Nephron progenitor cell (in vitro differentiated cells): ENCODE measurements at regions not wholly inside any gene's neighbourhood (a gene's known extent, or its start where the extent isn't known, plus 50 kb on each side); places are given as distances from the start of the nearest gene placed in this dataset.

ENCODE experiments used
- DNase-seq: peaks from one replicate; pipeline ENCODE4 v3.0.0; 2021
- H3K27ac Mint-ChIP-seq: 2 replicates; pipeline ENCODE4 v1.8.0; 2021; ENCODE audit warnings: mild to moderate bottlenecking, moderate library complexity, mixed read lengths
- H3K27me3 Mint-ChIP-seq: 2 replicates; pipeline ENCODE4 v1.8.0; 2021; ENCODE audit warnings: mild to moderate bottlenecking, low read depth, mixed read lengths; ENCODE audit not compliant: poor library complexity
- H3K36me3 Mint-ChIP-seq: 2 replicates; pipeline ENCODE4 v1.8.0; 2021; ENCODE audit warnings: low read depth, mixed read lengths
- H3K4me1 Mint-ChIP-seq: 2 replicates; pipeline ENCODE4 v1.8.0; 2021; ENCODE audit warnings: mixed read lengths
- H3K4me3 Mint-ChIP-seq: 2 replicates; pipeline ENCODE4 v1.8.0; 2021; ENCODE audit warnings: mild to moderate bottlenecking, moderate library complexity, mixed read lengths
- H3K9me3 Mint-ChIP-seq: 2 replicates; pipeline ENCODE4 v1.8.0; 2021; ENCODE audit warnings: mild to moderate bottlenecking, moderate library complexity, mixed read lengths
- CTCF ChIP-seq: fragments of 200-600 bp; sonication (generic); IDR thresholded peaks from 2 replicates; pipeline ENCODE4 v1.5.0; 2021; ENCODE audit warnings: antibody characterized with exemption

GRCh38 chr20:40436011-40436410 is 253.0 kb downstream of the MAFB start:
- Mint-ChIP-seq H3K27ac (no peak overlapping the region), H3K4me3 (no peak overlapping the region), H3K9me3 (no peaks in the 10 kb centered on the region), H3K27me3 (peaks cover 23% of the 10 kb centered on the region), H3K4me1 (no peaks in the 10 kb centered on the region), H3K36me3 (no peaks in the 10 kb centered on the region)
- TF ChIP-seq CTCF = no peak
- DNase-seq = no peak

GRCh38 chr20:40435146-40435895 is 253.7 kb downstream of the MAFB start:
- no peak overlapping the region for H3K27ac Mint-ChIP-seq
- H3K4me3 Mint-ChIP-seq = no peak overlapping the region
- H3K27me3 Mint-ChIP-seq = peaks cover 23% of the 10 kb centered on the region
- no peak for TF ChIP-seq CTCF
- no peaks in the 10 kb centered on the region for H3K9me3 Mint-ChIP-seq
- DNase-seq = no peak
- no peaks in the 10 kb centered on the region for H3K4me1 Mint-ChIP-seq
- no peaks in the 10 kb centered on the region for H3K36me3 Mint-ChIP-seq

DNA sequence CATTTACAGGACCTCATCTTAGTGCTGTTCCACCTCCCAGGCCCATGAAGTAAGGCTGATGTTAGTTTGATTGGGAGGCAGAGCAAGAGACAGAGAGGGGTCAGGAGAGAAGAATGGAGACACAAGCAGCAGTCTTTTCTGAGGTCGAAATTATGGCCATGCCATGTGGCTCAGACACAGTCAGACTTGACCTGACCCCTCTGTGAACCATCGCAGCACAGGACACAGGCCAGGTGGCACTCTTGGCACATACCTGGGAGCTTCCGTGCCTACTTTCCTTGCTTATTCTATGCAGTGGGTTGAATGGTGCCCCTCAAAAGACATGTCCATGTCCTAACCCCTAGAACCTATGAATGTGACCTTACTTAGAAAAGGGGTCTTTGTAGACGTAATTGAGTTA is 254.9 kb downstream of the MAFB start:
- no peak for DNase-seq
- Mint-ChIP-seq H3K9me3 (no peaks in the 10 kb centered on the region), H3K27me3 (peaks cover 18% of the 10 kb centered on the region)

GRCh38 chr20:40433341-40433861 is 255.6 kb downstream of the MAFB start:
- Mint-ChIP-seq H3K36me3 (no peaks in the 10 kb centered on the region), H3K27ac (no peak overlapping the region), H3K9me3 (no peaks in the 10 kb centered on the region), H3K27me3 (peaks cover 18% of the 10 kb centered on the region), H3K4me1 (no peaks in the 10 kb centered on the region), H3K4me3 (no peak overlapping the region)
- DNase-seq = no peak
- no peak for TF ChIP-seq CTCF

More for the DNA sequence above, 254.9 kb downstream of the MAFB start:
- no peaks in the 10 kb centered on the region for H3K36me3 Mint-ChIP-seq
- H3K4me3 Mint-ChIP-seq = no peak overlapping the region
- no peaks in the 10 kb centered on the region for H3K4me1 Mint-ChIP-seq
- no peak for TF ChIP-seq CTCF
- no peak overlapping the region for H3K27ac Mint-ChIP-seq

GRCh38 chr20:40431611-40432010 is 257.4 kb downstream of the MAFB start:
- no peak for TF ChIP-seq CTCF
- H3K27ac Mint-ChIP-seq = no peak overlapping the region
- no peaks in the 10 kb centered on the region for H3K36me3 Mint-ChIP-seq
- H3K4me1 Mint-ChIP-seq = no peaks in the 10 kb centered on the region
- no peaks in the 10 kb centered on the region for H3K9me3 Mint-ChIP-seq
- no peak overlapping the region for H3K4me3 Mint-ChIP-seq
- DNase-seq = no peak
- peaks cover 14% of the 10 kb centered on the region for H3K27me3 Mint-ChIP-seq

DNA sequence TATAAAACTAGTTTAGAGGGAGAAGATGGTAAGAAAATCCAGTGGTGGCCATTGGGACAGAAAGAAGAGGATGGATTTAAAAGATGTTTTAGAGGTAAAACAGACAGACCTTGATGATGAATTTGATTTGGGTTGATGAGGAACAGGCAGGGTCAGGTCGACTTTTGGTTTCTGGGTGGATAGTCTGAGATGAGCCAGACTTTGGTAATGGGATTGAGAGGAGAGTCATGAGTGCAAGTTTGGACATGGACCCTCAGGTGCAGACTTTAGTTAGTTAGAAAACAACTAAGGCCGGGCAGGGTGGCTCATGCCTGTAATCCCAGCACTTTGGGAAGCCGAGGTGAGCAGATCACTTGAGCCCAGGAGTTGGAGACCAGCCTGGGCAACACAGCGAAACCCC is 257.9 kb downstream of the MAFB start:
- Mint-ChIP-seq H3K9me3 (peaks cover 4% of the 10 kb centered on the region), H3K4me3 (no peak overlapping the region), H3K27ac (no peak overlapping the region), H3K36me3 (no peaks in the 10 kb centered on the region), H3K4me1 (no peaks in the 10 kb centered on the region), H3K27me3 (peaks cover 15% of the 10 kb centered on the region)
- DNase-seq = no peak
- TF ChIP-seq CTCF = no peak
